ENCODE measurements at regions not wholly inside any gene's neighbourhood (a gene's known extent, or its start where the extent isn't known, plus 50 kb on each side); places are given as distances from the start of the nearest gene placed in this dataset.

DNA sequence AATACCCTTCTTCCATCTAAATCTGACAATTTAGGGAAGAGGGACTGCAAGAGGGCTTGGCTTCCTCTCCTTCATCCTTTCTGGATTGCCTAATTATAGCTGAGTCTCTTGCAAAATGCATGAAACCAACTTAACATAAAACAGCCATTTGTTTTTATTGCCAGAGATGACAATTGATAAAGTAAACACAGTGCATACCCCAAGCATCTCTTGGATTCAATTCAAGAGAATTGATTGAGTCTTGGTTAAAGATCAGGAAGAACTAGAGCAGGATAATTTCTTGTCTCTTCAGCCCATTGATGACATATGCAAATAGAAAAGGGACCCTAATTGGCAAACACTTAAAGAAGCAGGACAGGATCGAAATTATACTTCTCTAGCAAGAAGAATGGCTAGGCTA, 617.1 kb upstream of the PTBP2 start:
- TF ChIP-seq, protein P1, sequence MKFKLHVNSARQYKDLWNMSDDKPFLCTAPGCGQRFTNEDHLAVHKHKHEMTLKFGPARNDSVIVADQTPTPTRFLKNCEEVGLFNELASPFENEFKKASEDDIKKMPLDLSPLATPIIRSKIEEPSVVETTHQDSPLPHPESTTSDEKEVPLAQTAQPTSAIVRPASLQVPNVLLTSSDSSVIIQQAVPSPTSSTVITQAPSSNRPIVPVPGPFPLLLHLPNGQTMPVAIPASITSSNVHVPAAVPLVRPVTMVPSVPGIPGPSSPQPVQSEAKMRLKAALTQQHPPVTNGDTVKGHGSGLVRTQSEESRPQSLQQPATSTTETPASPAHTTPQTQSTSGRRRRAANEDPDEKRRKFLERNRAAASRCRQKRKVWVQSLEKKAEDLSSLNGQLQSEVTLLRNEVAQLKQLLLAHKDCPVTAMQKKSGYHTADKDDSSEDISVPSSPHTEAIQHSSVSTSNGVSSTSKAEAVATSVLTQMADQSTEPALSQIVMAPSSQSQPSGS (tag by site-specific recombination; IDR thresholded peaks at IDR 0.05; ENCODE audit: low read depth): no peak
- TF ChIP-seq ZNF670 (tag by site-specific recombination; IDR thresholded peaks at IDR 0.05; ENCODE audit: low read depth) (no peak), ZNF777 (tag by site-specific recombination; IDR thresholded peaks at IDR 0.05; ENCODE audit: borderline replicate concordance) (no peak), PRDM1 (tag by site-specific recombination; IDR thresholded peaks at IDR 0.05) (no peak), ZNF2 (tag by site-specific recombination; IDR thresholded peaks at IDR 0.05) (no peak), YY2 (tag by site-specific recombination; IDR thresholded peaks at IDR 0.05) (no peak), ZNF433 (tag by site-specific recombination; IDR thresholded peaks at IDR 0.05; ENCODE audit: low read depth) (no peak), ZBTB17 (tag by site-specific recombination; IDR thresholded peaks at IDR 0.05) (no peak), ZNF335 (tag by site-specific recombination; conservative IDR thresholded peaks at IDR 0.05) (no peak), ZNF292 (tag by site-specific recombination; IDR thresholded peaks at IDR 0.05; ENCODE audit: borderline replicate concordance, low read depth) (no peak), ZNF211 (tag by site-specific recombination; IDR thresholded peaks at IDR 0.05; ENCODE audit: low read depth) (no peak), ZEB2 (tag by site-specific recombination; IDR thresholded peaks at IDR 0.05) (no peak), ZNF37A (tag by site-specific recombination; IDR thresholded peaks at IDR 0.05) (no peak), ZBTB48 (tag by site-specific recombination; IDR thresholded peaks at IDR 0.05) (no peak), ZNF202 (tag by site-specific recombination; IDR thresholded peaks at IDR 0.05; ENCODE audit: borderline replicate concordance) (no peak), ZNF544 (tag by site-specific recombination; IDR thresholded peaks at IDR 0.05) (no peak)
- TF ChIP-seq, protein P2, sequence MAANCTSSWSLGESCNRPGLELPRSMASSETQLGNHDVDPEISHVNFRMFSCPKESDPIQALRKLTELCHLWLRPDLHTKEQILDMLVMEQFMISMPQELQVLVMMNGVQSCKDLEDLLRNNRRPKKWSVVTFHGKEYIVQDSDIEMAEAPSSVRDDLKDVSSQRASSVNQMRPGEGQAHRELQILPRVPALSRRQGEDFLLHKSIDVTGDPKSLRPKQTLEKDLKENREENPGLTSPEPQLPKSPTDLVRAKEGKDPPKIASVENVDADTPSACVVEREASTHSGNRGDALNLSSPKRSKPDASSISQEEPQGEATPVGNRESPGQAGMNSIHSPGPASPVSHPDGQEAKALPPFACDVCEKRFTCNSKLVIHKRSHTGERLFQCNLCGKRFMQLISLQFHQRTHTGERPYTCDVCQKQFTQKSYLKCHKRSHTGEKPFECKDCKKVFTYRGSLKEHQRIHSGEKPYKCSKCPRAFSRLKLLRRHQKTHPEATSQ (tag by site-specific recombination; IDR thresholded peaks at IDR 0.05): no peak
- TF ChIP-seq, protein P3, sequence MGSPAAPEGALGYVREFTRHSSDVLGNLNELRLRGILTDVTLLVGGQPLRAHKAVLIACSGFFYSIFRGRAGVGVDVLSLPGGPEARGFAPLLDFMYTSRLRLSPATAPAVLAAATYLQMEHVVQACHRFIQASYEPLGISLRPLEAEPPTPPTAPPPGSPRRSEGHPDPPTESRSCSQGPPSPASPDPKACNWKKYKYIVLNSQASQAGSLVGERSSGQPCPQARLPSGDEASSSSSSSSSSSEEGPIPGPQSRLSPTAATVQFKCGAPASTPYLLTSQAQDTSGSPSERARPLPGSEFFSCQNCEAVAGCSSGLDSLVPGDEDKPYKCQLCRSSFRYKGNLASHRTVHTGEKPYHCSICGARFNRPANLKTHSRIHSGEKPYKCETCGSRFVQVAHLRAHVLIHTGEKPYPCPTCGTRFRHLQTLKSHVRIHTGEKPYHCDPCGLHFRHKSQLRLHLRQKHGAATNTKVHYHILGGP (tag by site-specific recombination; IDR thresholded peaks at IDR 0.05): no peak
- TF ChIP-seq, protein P4, sequence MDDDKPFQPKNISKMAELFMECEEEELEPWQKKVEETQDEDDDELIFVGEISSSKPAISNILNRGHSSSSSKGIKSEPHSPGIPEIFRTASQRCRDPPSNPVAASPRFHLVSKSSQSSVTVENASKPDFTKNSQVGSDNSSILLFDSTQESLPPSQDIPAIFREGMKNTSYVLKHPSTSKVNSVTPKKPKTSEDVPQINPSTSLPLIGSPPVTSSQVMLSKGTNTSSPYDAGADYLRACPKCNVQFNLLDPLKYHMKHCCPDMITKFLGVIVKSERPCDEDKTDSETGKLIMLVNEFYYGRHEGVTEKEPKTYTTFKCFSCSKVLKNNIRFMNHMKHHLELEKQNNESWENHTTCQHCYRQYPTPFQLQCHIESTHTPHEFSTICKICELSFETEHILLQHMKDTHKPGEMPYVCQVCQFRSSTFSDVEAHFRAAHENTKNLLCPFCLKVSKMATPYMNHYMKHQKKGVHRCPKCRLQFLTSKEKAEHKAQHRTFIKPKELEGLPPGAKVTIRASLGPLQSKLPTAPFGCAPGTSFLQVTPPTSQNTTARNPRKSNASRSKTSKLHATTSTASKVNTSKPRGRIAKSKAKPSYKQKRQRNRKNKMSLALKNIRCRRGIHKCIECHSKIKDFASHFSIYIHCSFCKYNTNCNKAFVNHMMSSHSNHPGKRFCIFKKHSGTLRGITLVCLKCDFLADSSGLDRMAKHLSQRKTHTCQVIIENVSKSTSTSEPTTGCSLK (tag by site-specific recombination; IDR thresholded peaks at IDR 0.05): no peak
- H3K9me3 ChIP-seq (ENCODE audit: control insufficient read depth, insufficient read depth, low read depth, low read length): no peaks in the 10 kb centered on the region
- POLR2A ChIA-PET: no interaction called here

DNA sequence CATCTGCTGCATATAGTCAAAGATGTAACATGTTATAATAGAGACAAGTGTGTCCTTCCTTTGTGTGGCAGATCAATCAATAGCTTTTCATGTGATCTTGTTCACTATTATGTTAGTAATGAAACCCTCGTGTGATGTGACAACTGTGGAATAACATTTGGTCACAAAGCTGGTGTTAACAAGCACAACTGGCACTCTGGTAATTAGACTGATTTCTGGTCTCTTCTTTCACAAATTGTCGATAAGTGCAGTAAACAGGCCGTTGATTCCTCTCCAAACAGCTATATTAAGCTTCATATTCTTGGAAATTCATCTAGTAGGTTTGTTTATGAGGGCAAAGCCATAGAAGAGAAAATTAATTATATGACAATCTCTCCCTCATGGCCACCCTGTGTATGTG, 616.7 kb upstream of the PTBP2 start:
- no peaks in the 10 kb centered on the region for H3K9me3 ChIP-seq (ENCODE audit: control insufficient read depth, insufficient read depth, low read depth, low read length)
- ChIA-PET CTCF (no interaction called here), POLR2A (no interaction called here)
- no peak overlapping the region for H3K4me3 ChIP-seq (ENCODE audit: low read depth, low read length)
- no peaks in the 10 kb centered on the region for H3K36me3 ChIP-seq (ENCODE audit: control insufficient read depth in 2 of 2, insufficient read depth in 1 of 2, low read length in 2 of 2)
- H3K27ac ChIP-seq (ENCODE audit: extremely low read depth, low read depth, low read length): no peak overlapping the region
- no peaks in the 10 kb centered on the region for H3K4me1 ChIP-seq (ENCODE audit: control insufficient read depth, insufficient read depth, low read length)
- TF ChIP-seq ZNF521 (tag by site-specific recombination; IDR thresholded peaks at IDR 0.05) (no peak), HOXC10 (CRISPR knock-in tag; IDR thresholded peaks at IDR 0.05) (no peak), BCL11A (tag by site-specific recombination; IDR thresholded peaks at IDR 0.05; ENCODE audit: low read depth) (no peak), EGR2 (tag by site-specific recombination; IDR thresholded peaks at IDR 0.05; ENCODE audit: low read depth) (no peak), ZNF785 (tag by site-specific recombination; IDR thresholded peaks at IDR 0.05) (no peak)
- TF ChIP-seq, protein P5, sequence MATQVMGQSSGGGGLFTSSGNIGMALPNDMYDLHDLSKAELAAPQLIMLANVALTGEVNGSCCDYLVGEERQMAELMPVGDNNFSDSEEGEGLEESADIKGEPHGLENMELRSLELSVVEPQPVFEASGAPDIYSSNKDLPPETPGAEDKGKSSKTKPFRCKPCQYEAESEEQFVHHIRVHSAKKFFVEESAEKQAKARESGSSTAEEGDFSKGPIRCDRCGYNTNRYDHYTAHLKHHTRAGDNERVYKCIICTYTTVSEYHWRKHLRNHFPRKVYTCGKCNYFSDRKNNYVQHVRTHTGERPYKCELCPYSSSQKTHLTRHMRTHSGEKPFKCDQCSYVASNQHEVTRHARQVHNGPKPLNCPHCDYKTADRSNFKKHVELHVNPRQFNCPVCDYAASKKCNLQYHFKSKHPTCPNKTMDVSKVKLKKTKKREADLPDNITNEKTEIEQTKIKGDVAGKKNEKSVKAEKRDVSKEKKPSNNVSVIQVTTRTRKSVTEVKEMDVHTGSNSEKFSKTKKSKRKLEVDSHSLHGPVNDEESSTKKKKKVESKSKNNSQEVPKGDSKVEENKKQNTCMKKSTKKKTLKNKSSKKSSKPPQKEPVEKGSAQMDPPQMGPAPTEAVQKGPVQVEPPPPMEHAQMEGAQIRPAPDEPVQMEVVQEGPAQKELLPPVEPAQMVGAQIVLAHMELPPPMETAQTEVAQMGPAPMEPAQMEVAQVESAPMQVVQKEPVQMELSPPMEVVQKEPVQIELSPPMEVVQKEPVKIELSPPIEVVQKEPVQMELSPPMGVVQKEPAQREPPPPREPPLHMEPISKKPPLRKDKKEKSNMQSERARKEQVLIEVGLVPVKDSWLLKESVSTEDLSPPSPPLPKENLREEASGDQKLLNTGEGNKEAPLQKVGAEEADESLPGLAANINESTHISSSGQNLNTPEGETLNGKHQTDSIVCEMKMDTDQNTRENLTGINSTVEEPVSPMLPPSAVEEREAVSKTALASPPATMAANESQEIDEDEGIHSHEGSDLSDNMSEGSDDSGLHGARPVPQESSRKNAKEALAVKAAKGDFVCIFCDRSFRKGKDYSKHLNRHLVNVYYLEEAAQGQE (tag by site-specific recombination; IDR thresholded peaks at IDR 0.05): no peak
- TF ChIP-seq, protein P6, sequence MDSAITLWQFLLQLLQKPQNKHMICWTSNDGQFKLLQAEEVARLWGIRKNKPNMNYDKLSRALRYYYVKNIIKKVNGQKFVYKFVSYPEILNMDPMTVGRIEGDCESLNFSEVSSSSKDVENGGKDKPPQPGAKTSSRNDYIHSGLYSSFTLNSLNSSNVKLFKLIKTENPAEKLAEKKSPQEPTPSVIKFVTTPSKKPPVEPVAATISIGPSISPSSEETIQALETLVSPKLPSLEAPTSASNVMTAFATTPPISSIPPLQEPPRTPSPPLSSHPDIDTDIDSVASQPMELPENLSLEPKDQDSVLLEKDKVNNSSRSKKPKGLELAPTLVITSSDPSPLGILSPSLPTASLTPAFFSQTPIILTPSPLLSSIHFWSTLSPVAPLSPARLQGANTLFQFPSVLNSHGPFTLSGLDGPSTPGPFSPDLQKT (IDR thresholded peaks at IDR 0.05; ENCODE audit: borderline replicate concordance, low read depth, low read length): no peak

More for the DNA sequence above, 617.1 kb upstream of the PTBP2 start:
- H3K27ac ChIP-seq (ENCODE audit: extremely low read depth, low read depth, low read length): no peak overlapping the region
- H3K4me1 ChIP-seq (ENCODE audit: control insufficient read depth, insufficient read depth, low read length): no peaks in the 10 kb centered on the region
- no peak overlapping the region for H3K4me3 ChIP-seq (ENCODE audit: low read depth, low read length)
- CTCF ChIA-PET: no interaction called here
- no peaks in the 10 kb centered on the region for H3K36me3 ChIP-seq (ENCODE audit: control insufficient read depth in 2 of 2, insufficient read depth in 1 of 2, low read length in 2 of 2)

Measured in HEK293 (cell line).